ENCODE measurements at regions not wholly inside any gene's neighbourhood (a gene's known extent, or its start where the extent isn't known, plus 50 kb on each side); places are given as distances from the start of the nearest gene placed in this dataset.

DNA sequence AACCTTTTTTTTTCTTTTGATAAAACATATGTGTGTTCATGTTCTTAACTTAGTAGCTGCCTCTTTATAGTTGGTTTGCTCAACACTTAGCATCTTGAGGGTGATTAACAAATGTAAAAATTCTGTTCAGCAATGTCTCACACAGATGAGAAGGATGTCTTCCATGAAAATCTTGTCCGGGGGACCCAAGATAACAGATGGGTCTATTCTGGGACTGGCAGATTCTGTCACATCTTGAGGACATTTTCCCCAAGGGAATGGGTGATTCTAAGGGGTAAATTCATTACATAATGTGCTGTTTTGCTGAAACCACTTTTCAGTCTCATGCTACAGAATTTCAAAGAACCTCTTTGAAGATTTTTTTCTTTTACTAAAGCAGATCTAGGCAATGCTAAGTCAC lies 342.2 kb downstream of the IGSF11 start:
- no peaks in the 10 kb centered on the region for H4K20me1 ChIP-seq (replicated peaks in 1 of 2; ENCODE audit: control insufficient read depth in 1 of 2, insufficient read depth in 2 of 2, low read length in 2 of 2)
- no peak overlapping the region for H2BK12ac ChIP-seq (ENCODE audit: low read depth, low read length)
- H4K5ac ChIP-seq (ENCODE audit: insufficient read length, low read depth, low read length) = no peak overlapping the region
- H3K79me1 ChIP-seq (ENCODE audit: low read depth, low read length) = no peaks in the 10 kb centered on the region
- H3K4ac ChIP-seq (replicated peaks; ENCODE audit: insufficient read length, low read depth, low read length) = no peak overlapping the region
- no peaks in the 10 kb centered on the region for H3K27me3 ChIP-seq (replicated peaks in 1 of 4; ENCODE audit: control insufficient read depth in 3 of 4, extremely low read depth in 1 of 4, insufficient read depth in 3 of 4, low read length in 3 of 4)
- no peak overlapping the region for H3K9ac ChIP-seq (replicated peaks in 1 of 4; ENCODE audit: extremely low read depth in 1 of 4, low read depth in 3 of 4, low read length in 3 of 4)
- no peak overlapping the region for H3K4me3 ChIP-seq (ENCODE audit: extremely low read depth in 1 of 4, insufficient read depth in 2 of 4, low read depth in 3 of 4, low read length in 4 of 4)
- H3K4me2 ChIP-seq (ENCODE audit: insufficient read depth in 1 of 2, low read depth in 2 of 2, low read length in 2 of 2) = no peak overlapping the region
- no peaks in the 10 kb centered on the region for H3K9me3 ChIP-seq (ENCODE audit: insufficient read depth in 2 of 2, low read depth in 1 of 2, low read length in 1 of 2)
- no peak for TF ChIP-seq SIRT6 (IDR thresholded peaks at IDR 0.05; ENCODE audit: low read length)
- no peak for TF ChIP-seq MAX (IDR thresholded peaks at IDR 0.05)
- TF ChIP-seq ATF3 (IDR thresholded peaks at IDR 0.05; ENCODE audit: insufficient read depth, low read depth, low read length) = no peak
- TF ChIP-seq SIX5 (IDR thresholded peaks at IDR 0.05; ENCODE audit: low read depth, low read length) = no peak
- no peak for TF ChIP-seq SAP30 (IDR thresholded peaks at IDR 0.05; ENCODE audit: insufficient read depth, insufficient replicate concordance, low read length)
- no peak for TF ChIP-seq PHF8 (conservative IDR thresholded peaks at IDR 0.05; ENCODE audit: low read depth, low read length)
- ChIA-PET CTCF (ENCODE audit: partially characterized antibody) (interaction anchor here (1.0 to 1.4 kb wide), 3 partner anchors 9 to 37 kb away, joined by 3 read pairs; no protein-coding TSS in a partner anchor), POLR2A (ENCODE audit: partially characterized antibody) (no interaction called here)
- H2AFZ ChIP-seq (ENCODE audit: low read length) = no peak overlapping the region
- H2AK5ac ChIP-seq (ENCODE audit: low read depth, low read length) = no peak overlapping the region
- no peak overlapping the region for H3K23ac ChIP-seq (ENCODE audit: insufficient read length)
- no peak overlapping the region for H2BK20ac ChIP-seq (ENCODE audit: low read length)
- no peak overlapping the region for H3K14ac ChIP-seq (ENCODE audit: insufficient read length)
- DNase-seq (ENCODE audit: low read depth in 1 of 2, low spot score in 2 of 2) (no peak), FAIRE-seq (no peak)
- no peak overlapping the region for H2BK5ac ChIP-seq (ENCODE audit: low read depth, low read length)
- 88% methylated on average over 1 of the region's 1 CpG; no CpG with 5 or more reads in 1 of the 2 experiments for WGBS, 2 experiments (ENCODE audit: extremely low coverage in 1 of 2, insufficient coverage in 1 of 2, insufficient read length in 1 of 2, insufficient replicate concordance in 2 of 2, low coverage in 1 of 2, low lambda C conversion rate in 2 of 2, missing lambda C conversion rate in 1 of 2)
- H3K56ac ChIP-seq (replicated peaks; ENCODE audit: insufficient read length, low read depth, low read length) = no peak overlapping the region
- no peak overlapping the region for H2BK120ac ChIP-seq (replicated peaks; ENCODE audit: low read depth, low read length)
- no peaks in the 10 kb centered on the region for H3K23me2 ChIP-seq (ENCODE audit: low read depth, low read length)
- H3K4me1 ChIP-seq (replicated peaks in 1 of 4; ENCODE audit: control insufficient read depth in 3 of 4, insufficient read depth in 4 of 4, low read length in 3 of 4) = no peaks in the 10 kb centered on the region
- H2BK15ac ChIP-seq (ENCODE audit: low read length) = no peak overlapping the region
- no peak overlapping the region for H3K27ac ChIP-seq (ENCODE audit: low read depth, low read length)
- H3K18ac ChIP-seq (ENCODE audit: extremely low read depth, low read length) = no peak overlapping the region
- H4K8ac ChIP-seq (ENCODE audit: extremely low read depth, insufficient read depth, low read length) = no peak overlapping the region
- no peaks in the 10 kb centered on the region for H3K79me2 ChIP-seq (ENCODE audit: control insufficient read depth in 1 of 2, insufficient read depth in 2 of 2, low read length in 2 of 2)
- H4K91ac ChIP-seq (replicated peaks; ENCODE audit: insufficient read length, low read length) = no peak overlapping the region
- H3K36me3 ChIP-seq (ENCODE audit: control insufficient read depth in 2 of 4, insufficient read depth in 4 of 4, low read length in 3 of 4) = no peaks in the 10 kb centered on the region
